Esophagus mucosa (tissue), 1 donor: ENCODE measurements at regions not wholly inside any gene's neighbourhood (a gene's known extent, or its start where the extent isn't known, plus 50 kb on each side); places are given as distances from the start of the nearest gene placed in this dataset.

ENCODE experiments used
- ATAC-seq: fragments of 200-7000 bp; cut with Tn5 transposase; one replicate; pipeline ENCODE4 v1.9.1; 2020
- donor health status: DM: yes; HTN: yes; CAD: no.

GRCh38 chr9:126095546-126096190 lies 231.0 kb upstream of the MVB12B start:
- no peak for ATAC-seq

- no peak for ATAC-seq
These were observed 230.3 kb upstream of the MVB12B start for GRCh38 chr9:126096340-126096739.

GRCh38 chr9:126097679-126098078 lies 228.9 kb upstream of the MVB12B start:
- ATAC-seq: no peak

GRCh38 chr9:126106404-126106803 lies 220.2 kb upstream of the MVB12B start:
- no peak for ATAC-seq

GRCh38 chr9:126107693-126108092 lies 218.9 kb upstream of the MVB12B start:
- no peak for ATAC-seq

GRCh38 chr9:126108240-126108639 lies 218.4 kb upstream of the MVB12B start:
- no peak for ATAC-seq

GRCh38 chr9:126109575-126109974 lies 217.1 kb upstream of the MVB12B start:
- no peak for ATAC-seq

GRCh38 chr9:126111556-126111955 lies 215.1 kb upstream of the MVB12B start:
- ATAC-seq: no peak

GRCh38 chr9:126112135-126112720 lies 214.4 kb upstream of the MVB12B start:
- ATAC-seq: no peak

- ATAC-seq: no peak
These were observed 213.5 kb upstream of the MVB12B start for GRCh38 chr9:126113176-126113575.

GRCh38 chr9:126113756-126114408 lies 212.7 kb upstream of the MVB12B start:
- ATAC-seq: no peak

- ATAC-seq: no peak
These were observed 212.2 kb upstream of the MVB12B start for GRCh38 chr9:126114409-126114760.

GRCh38 chr9:126114850-126115460 lies 211.7 kb upstream of the MVB12B start:
- ATAC-seq: no peak

GRCh38 chr9:126116351-126117157 lies 210.1 kb upstream of the MVB12B start:
- ATAC-seq: no peak

- no peak for ATAC-seq
These were observed 209.5 kb upstream of the MVB12B start for GRCh38 chr9:126117158-126117425.

GRCh38 chr9:126117631-126118030 lies 209.0 kb upstream of the MVB12B start:
- no peak for ATAC-seq

GRCh38 chr9:126119731-126120130 lies 206.9 kb upstream of the MVB12B start:
- ATAC-seq: no peak

- no peak for ATAC-seq
These were observed 203.6 kb upstream of the MVB12B start for GRCh38 chr9:126122901-126123616.

- ATAC-seq: no peak
These were observed 202.7 kb upstream of the MVB12B start for GRCh38 chr9:126123927-126124326.

- no peak for ATAC-seq
These were observed 201.5 kb upstream of the MVB12B start for GRCh38 chr9:126125177-126125576.

- ATAC-seq: no peak
These were observed 201.1 kb upstream of the MVB12B start for GRCh38 chr9:126125577-126125976.

GRCh38 chr9:126125992-126126409 lies 200.6 kb upstream of the MVB12B start:
- ATAC-seq: no peak

- no peak for ATAC-seq
These were observed 199.8 kb upstream of the MVB12B start for GRCh38 chr9:126126807-126127206.
